H9 (cell line): ENCODE measurements at regions not wholly inside any gene's neighbourhood (a gene's known extent, or its start where the extent isn't known, plus 50 kb on each side); places are given as distances from the start of the nearest gene placed in this dataset.

Source experiments
- DNase-seq: peaks from one replicate; pipeline ENCODE4 v3.0.0-alpha.2; 2017
- H2AFZ ChIP-seq: one replicate; pipeline ENCODE4 v1.6.1; 2013; ENCODE audit warnings: mild to moderate bottlenecking, low read length, control low read depth, moderate library complexity
- H2AK5ac ChIP-seq: 2 replicates; pipeline ENCODE4 v1.6.1; 2013; ENCODE audit warnings: low read length, control low read depth, mixed read lengths; ENCODE audit not compliant: insufficient read length
- H2BK120ac ChIP-seq: one replicate; pipeline ENCODE4 v1.6.1; 2013; ENCODE audit warnings: low read depth, mild to moderate bottlenecking, low read length, control low read depth, inconsistent platforms; ENCODE audit not compliant: poor library complexity, severe bottlenecking
- H2BK12ac ChIP-seq: 2 replicates; pipeline ENCODE4 v1.6.1; 2013; ENCODE audit warnings: low read length, control low read depth, mixed read lengths, low read depth; ENCODE audit not compliant: insufficient read length
- H2BK15ac ChIP-seq: 2 replicates; pipeline ENCODE4 v1.6.1; 2013; ENCODE audit warnings: low read depth, low read length, control low read depth
- H2BK20ac ChIP-seq: one replicate; pipeline ENCODE4 v1.6.1; 2013; ENCODE audit warnings: low read depth, mild to moderate bottlenecking, low read length, control low read depth, inconsistent platforms; ENCODE audit not compliant: poor library complexity, severe bottlenecking
- H2BK5ac ChIP-seq: 2 replicates; pipeline ENCODE4 v1.6.1; 2013; ENCODE audit warnings: low read length, control low read depth, mixed read lengths; ENCODE audit not compliant: insufficient read length
- H3K14ac ChIP-seq: 2 replicates; pipeline ENCODE4 v1.6.1; 2013; ENCODE audit warnings: low read length, control low read depth; ENCODE audit not compliant: insufficient read depth
- H3K18ac ChIP-seq: 2 replicates; pipeline ENCODE4 v1.6.1; 2013; ENCODE audit warnings: low read depth, mild to moderate bottlenecking, mixed read lengths, low read length, control low read depth; ENCODE audit not compliant: insufficient read length
- H3K23ac ChIP-seq: 2 replicates; pipeline ENCODE4 v1.6.1; 2013; ENCODE audit warnings: low read length, control low read depth, mixed read lengths, low read depth; ENCODE audit not compliant: insufficient read length
- H3K23me2 ChIP-seq: 2 replicates; pipeline ENCODE4 v1.6.1; 2013; ENCODE audit warnings: low read depth, mild to moderate bottlenecking, mixed read lengths, low read length, control low read depth; ENCODE audit not compliant: insufficient read length, poor library complexity, severe bottlenecking
- H3K27ac ChIP-seq: 2 replicates; pipeline ENCODE4 v1.5.1; 2013; ENCODE audit warnings: low read length, control low read depth, mixed read lengths, low read depth; ENCODE audit not compliant: insufficient read length
- H3K27me3 ChIP-seq: 2 replicates; pipeline ENCODE4 v1.6.1; 2013; ENCODE audit warnings: low read length, control low read depth, inconsistent platforms; ENCODE audit not compliant: insufficient read depth
- H3K4ac ChIP-seq: 2 replicates; pipeline ENCODE4 v1.6.1; 2013; ENCODE audit warnings: low read depth, mild to moderate bottlenecking, control low read depth, inconsistent platforms, low read length, moderate library complexity
- H3K4me1 ChIP-seq: 2 replicates; pipeline ENCODE4 v1.6.1; 2013; ENCODE audit warnings: low read length, control low read depth, inconsistent platforms; ENCODE audit not compliant: insufficient read depth
- H3K4me2 ChIP-seq: 2 replicates; pipeline ENCODE4 v1.6.1; 2013; ENCODE audit warnings: low read length, control low read depth, mixed read lengths; ENCODE audit not compliant: insufficient read length, insufficient read depth
- H3K56ac ChIP-seq: 2 replicates; pipeline ENCODE4 v1.6.1; 2013; ENCODE audit warnings: low read depth, mild to moderate bottlenecking, mixed read lengths, low read length, control low read depth; ENCODE audit not compliant: insufficient read length
- H3K79me1 ChIP-seq: 2 replicates; pipeline ENCODE4 v1.6.1; 2013; ENCODE audit warnings: low read depth, mild to moderate bottlenecking, moderate library complexity, low read length, control low read depth, inconsistent platforms; ENCODE audit not compliant: insufficient read depth, poor library complexity, severe bottlenecking
- H3K79me2 ChIP-seq: 2 replicates; pipeline ENCODE4 v1.6.1; 2013; ENCODE audit warnings: low read length, control low read depth, inconsistent platforms; ENCODE audit not compliant: insufficient read depth
- H3K9ac ChIP-seq: 2 replicates; pipeline ENCODE4 v1.6.1; 2013; ENCODE audit warnings: low read length, control low read depth, mixed read lengths; ENCODE audit not compliant: insufficient read length; ENCODE audit errors: extremely low read depth
- H3K9me3 ChIP-seq: one replicate; pipeline ENCODE4 v1.6.1; 2013; ENCODE audit warnings: low read depth, low read length, inconsistent platforms; ENCODE audit not compliant: control insufficient read depth
- H3T11ph ChIP-seq: one replicate; pipeline ENCODE4 v1.6.1; 2013; ENCODE audit warnings: mild to moderate bottlenecking, low read length, control low read depth, inconsistent platforms
- H4K20me1 ChIP-seq: one replicate; pipeline ENCODE4 v1.6.1; 2013; ENCODE audit not compliant: control insufficient read depth, insufficient read length, insufficient read depth
- H4K5ac ChIP-seq: 2 replicates; pipeline ENCODE4 v1.6.1; 2013; ENCODE audit warnings: low read depth, mild to moderate bottlenecking, mixed read lengths, low read length, control low read depth; ENCODE audit not compliant: insufficient read length
- H4K8ac ChIP-seq: replicated peaks from 2 replicates; pipeline ENCODE4 v1.6.1; 2013; ENCODE audit warnings: low read length, control low read depth, mixed read lengths, low read depth; ENCODE audit not compliant: insufficient read length
- H4K91ac ChIP-seq: 2 replicates; pipeline ENCODE4 v1.6.1; 2013; ENCODE audit warnings: low read depth, mild to moderate bottlenecking, moderate library complexity, mixed read lengths, low read length, control low read depth; ENCODE audit not compliant: insufficient read length
- H3K27ac Mint-ChIP-seq, 3 experiments: 2 replicates in 2 of 3; 3 replicates in 1 of 3; pipeline ENCODE4 v1.8.0; 2020 to 2021; ENCODE audit warnings: mixed read lengths in 3 of 3, mild to moderate bottlenecking in 1 of 3, moderate library complexity in 1 of 3
- H3K27me3 Mint-ChIP-seq: 2 replicates; pipeline ENCODE4 v1.8.0; 2021; ENCODE audit warnings: low read depth, mild to moderate bottlenecking, moderate library complexity, mixed read lengths
- H3K36me3 Mint-ChIP-seq, 3 experiments: 2 replicates in 2 of 3; 3 replicates in 1 of 3; pipeline ENCODE4 v1.8.0; 2020 to 2021; ENCODE audit warnings: low read depth in 3 of 3, mixed read lengths in 3 of 3; ENCODE audit not compliant: insufficient read depth in 1 of 3
- H3K4me1 Mint-ChIP-seq, 2 experiments: 2 replicates each; pipeline ENCODE4 v1.8.0; 2020; ENCODE audit warnings: mixed read lengths in 2 of 2
- H3K4me3 Mint-ChIP-seq, 2 experiments: 2 replicates in 1 of 2; 3 replicates in 1 of 2; pipeline ENCODE4 v1.8.0; 2020 to 2021; ENCODE audit warnings: mild to moderate bottlenecking in 2 of 2, mixed read lengths in 2 of 2, moderate library complexity in 1 of 2
- H3K9me3 Mint-ChIP-seq, 2 experiments: 2 replicates in 1 of 2; 3 replicates in 1 of 2; pipeline ENCODE4 v1.8.0; 2020; ENCODE audit warnings: mild to moderate bottlenecking in 2 of 2, mixed read lengths in 2 of 2, moderate library complexity in 1 of 2
- CTCF ChIP-seq: fragments of 200-600 bp; sonication (generic); conservative IDR thresholded peaks from 3 replicates; pipeline ENCODE4 v1.8.0; 2021; ENCODE audit warnings: antibody characterized with exemption, mild to moderate bottlenecking
- WGBS: extraction: QIAGEN DNeasy Blood & Tissue Kit; methylation state at CpG from one replicate; pipeline ENCODE4 v1.1.7; 2013; ENCODE audit warnings: missing lambda C conversion rate, low lambda C conversion rate, mixed read lengths; ENCODE audit not compliant: insufficient read length; ENCODE audit errors: extremely low coverage; 5-methylcytosine and 5-hydroxymethylcytosine counted together

- no peak overlapping the region for H3K4me2 ChIP-seq
- H3K27me3 Mint-ChIP-seq, result no peaks in the 10 kb centered on the region
- H3K18ac ChIP-seq, result no peak overlapping the region
- H4K20me1 ChIP-seq, result no peaks in the 10 kb centered on the region
- H4K8ac ChIP-seq, result no peak overlapping the region
- no peak overlapping the region for H3K23ac ChIP-seq
- no peak overlapping the region for H3K14ac ChIP-seq
- peaks cover 5 to 14% (median 11%) of the 10 kb centered on the region in 3 experiments for H3K36me3 Mint-ChIP-seq
- H3T11ph ChIP-seq, result no peak overlapping the region
- no peak overlapping the region for H3K4ac ChIP-seq
- no peak overlapping the region for H2AFZ ChIP-seq
- H4K5ac ChIP-seq, result no peak overlapping the region
- no peak overlapping the region for H2BK12ac ChIP-seq
- no peaks in the 10 kb centered on the region for H3K79me1 ChIP-seq
- H4K91ac ChIP-seq, result no peak overlapping the region
- H3K4me3 Mint-ChIP-seq, result no peak overlapping the region
- no peak overlapping the region for H2BK20ac ChIP-seq
- H2BK15ac ChIP-seq, result no peak overlapping the region
- no peaks in the 10 kb centered on the region for H3K79me2 ChIP-seq
- no peak overlapping the region for H3K56ac ChIP-seq
- H3K27ac ChIP-seq, result no peak overlapping the region
- H3K4me1 ChIP-seq, result no peaks in the 10 kb centered on the region
- no peak overlapping the region for H2BK5ac ChIP-seq
- H3K27me3 ChIP-seq, result no peaks in the 10 kb centered on the region
- no peak for TF ChIP-seq CTCF
- no peak overlapping the region for H3K27ac Mint-ChIP-seq
- no CpG with 5 or more reads among the region's 4 CpGs for WGBS
- H2BK120ac ChIP-seq, result no peak overlapping the region
- no peak overlapping the region for H2AK5ac ChIP-seq
- no peak for DNase-seq
- H3K4me1 Mint-ChIP-seq, result no peaks in the 10 kb centered on the region
- H3K23me2 ChIP-seq, result no peaks in the 10 kb centered on the region
- peaks cover 16 to 18% of the 10 kb centered on the region in 2 experiments for H3K9me3 Mint-ChIP-seq
- H3K9me3 ChIP-seq, result no peaks in the 10 kb centered on the region
- H3K9ac ChIP-seq, result no peak overlapping the region
These were observed 243.1 kb downstream of the KCNA4 start for GRCh38 chr11:29773656-29774264.
